Suppressor macrophage treated with lipopolysaccharide for 1 hour (primary cell): ENCODE measurements at regions not wholly inside any gene's neighbourhood (a gene's known extent, or its start where the extent isn't known, plus 50 kb on each side); places are given as distances from the start of the nearest gene placed in this dataset.
"Not testable (repeated sequence)": the region's sequence is repeated elsewhere in the genome, so short reads cannot be mapped to it uniquely, and the experiment has no call there.

Source experiments
- DNase-seq, 3 donors: peaks; one replicate each; pipeline ENCODE4 v3.0.0-alpha.2; 2020 to 2022

DNA sequence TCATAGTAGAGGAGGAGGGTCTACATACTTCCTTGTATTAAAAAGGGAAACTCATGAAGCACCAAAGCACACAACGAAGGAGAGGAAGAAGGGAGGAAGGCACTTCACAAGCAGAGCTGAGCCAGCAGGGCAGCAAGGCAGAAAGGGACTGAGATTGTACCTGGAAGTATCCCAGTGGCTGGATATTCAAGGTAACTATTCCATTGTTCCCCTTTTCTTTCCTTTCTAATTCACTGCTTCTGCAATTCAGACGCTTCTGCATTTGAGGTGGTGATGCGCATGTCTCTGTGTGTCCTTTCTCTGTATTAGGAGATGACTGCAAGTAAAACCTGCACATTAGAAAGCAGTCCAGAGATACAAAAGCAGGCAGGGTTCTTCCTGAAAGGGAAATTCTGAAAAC, 54.9 kb downstream of the UBQLN2 start:
- DNase-seq = peak; percentile 5 to 28 (median 17)

DNA sequence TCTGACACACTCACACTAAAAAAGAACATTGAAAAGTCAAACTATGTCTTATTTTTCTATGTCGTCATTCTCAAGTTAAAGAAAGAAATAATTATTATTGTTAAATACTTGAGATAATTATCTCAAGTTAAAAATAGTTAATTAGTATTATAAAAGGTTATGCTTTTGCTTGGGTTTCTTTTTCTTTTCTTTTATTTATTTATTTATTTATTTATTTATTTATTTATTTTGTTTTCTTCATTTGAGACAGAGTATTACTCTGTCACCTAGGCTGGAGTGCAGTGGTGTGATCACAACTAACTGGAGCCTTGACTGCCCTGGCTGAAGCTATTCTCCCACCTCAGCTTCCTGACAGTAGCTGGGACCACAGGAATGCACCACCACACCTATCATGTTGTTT, 59.9 kb downstream of the UBQLN2 start:
- no peak for DNase-seq

DNA sequence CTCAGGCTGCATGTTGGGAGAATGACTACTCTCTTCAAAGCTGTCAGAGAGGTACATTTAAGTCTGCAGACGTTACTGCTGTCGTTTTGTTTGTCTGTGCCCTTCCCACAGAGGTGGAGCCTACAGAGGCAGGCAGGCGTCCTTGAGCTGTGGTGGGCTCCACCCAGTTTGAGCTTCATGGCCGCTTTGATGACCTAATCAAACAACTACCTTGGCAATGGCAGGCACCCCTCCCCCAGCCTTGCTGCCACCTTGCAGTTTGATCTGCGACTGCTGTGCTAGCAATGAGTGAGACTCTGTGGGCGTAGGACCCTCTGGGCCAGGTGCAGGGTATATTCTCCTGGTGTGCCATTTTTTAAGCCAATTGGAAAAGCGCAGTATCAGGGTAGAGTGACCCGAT, 71.6 kb downstream of the UBQLN2 start:
- DNase-seq = not testable (repeated sequence)

DNA sequence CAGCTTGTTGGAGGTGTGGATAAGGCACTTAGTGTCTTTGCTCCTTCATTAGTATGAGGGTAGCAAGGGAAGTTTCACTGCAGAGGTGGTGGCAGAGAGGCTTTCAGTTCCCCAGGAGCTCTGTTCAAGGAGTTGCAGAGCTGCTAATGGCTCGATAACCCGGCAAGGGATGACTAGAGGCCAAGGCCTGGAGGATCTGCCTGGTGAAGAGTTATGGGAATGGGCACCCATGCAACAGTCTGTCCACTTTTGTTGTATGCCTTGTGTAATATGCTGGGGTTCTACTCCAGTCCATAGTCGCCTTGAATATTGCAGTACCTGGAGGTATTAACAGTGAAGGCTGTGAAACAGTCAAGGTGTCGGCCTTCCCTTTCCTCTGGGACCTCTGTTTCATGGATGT, 67.8 kb upstream of the NBDY start:
- no peak for DNase-seq
